GM20000 (cell line): ENCODE measurements at regions not wholly inside any gene's neighbourhood (a gene's known extent, or its start where the extent isn't known, plus 50 kb on each side); places are given as distances from the start of the nearest gene placed in this dataset.

Experiments
- DNase-seq: peaks from one replicate; pipeline ENCODE4 v3.0.0; 2012; ENCODE audit warnings: low spot score
- TF ChIP-seq, protein P1 (sequence below): IDR thresholded peaks from 2 replicates; pipeline ENCODE4 v1.5.1; 2012; ENCODE audit warnings: mild to moderate bottlenecking, control low read depth; ENCODE audit errors: extremely low read depth, missing control alignments

DNA sequence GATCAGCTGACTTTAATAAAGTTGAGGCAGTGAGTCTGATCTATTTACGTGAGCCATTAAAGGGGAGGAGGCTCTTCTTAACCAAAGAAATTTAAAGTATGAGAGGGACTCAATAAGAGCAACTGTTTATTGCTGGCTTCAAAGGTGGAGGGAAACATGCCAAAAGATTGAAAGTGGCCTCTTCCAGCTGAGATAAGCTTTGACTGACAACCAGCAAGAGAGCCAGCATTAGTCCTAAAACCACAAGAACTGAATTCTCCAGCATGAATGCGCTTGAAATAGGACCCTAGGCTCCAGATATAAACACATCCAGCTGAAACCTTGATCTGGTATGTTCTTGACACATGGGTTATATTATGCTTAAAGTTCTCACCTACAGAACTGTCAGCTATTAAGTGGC is 123.1 kb upstream of the GJE1 start:
- TF ChIP-seq, protein P1, sequence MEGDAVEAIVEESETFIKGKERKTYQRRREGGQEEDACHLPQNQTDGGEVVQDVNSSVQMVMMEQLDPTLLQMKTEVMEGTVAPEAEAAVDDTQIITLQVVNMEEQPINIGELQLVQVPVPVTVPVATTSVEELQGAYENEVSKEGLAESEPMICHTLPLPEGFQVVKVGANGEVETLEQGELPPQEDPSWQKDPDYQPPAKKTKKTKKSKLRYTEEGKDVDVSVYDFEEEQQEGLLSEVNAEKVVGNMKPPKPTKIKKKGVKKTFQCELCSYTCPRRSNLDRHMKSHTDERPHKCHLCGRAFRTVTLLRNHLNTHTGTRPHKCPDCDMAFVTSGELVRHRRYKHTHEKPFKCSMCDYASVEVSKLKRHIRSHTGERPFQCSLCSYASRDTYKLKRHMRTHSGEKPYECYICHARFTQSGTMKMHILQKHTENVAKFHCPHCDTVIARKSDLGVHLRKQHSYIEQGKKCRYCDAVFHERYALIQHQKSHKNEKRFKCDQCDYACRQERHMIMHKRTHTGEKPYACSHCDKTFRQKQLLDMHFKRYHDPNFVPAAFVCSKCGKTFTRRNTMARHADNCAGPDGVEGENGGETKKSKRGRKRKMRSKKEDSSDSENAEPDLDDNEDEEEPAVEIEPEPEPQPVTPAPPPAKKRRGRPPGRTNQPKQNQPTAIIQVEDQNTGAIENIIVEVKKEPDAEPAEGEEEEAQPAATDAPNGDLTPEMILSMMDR, result no peak
- no peak for DNase-seq

DNA sequence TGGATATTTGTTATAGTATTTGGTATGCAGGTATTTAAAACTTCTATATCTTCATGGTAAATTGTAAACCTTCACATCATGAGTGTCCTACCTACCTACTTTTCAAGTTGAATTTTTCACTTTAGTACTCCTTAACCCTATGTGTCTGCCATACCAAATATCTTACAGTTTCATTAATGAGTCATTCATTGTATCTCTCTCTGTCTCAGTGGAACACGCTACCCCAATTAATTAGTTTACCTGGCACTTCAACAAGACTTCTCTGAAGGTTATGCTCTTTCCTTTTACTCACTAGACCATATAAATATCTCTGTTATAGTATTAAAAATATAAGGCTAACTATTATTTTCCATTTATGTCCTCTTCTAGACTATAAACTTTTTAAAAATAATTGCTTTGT is 123.9 kb upstream of the GJE1 start:
- TF ChIP-seq, protein P1, result no peak
- DNase-seq, result no peak

DNA sequence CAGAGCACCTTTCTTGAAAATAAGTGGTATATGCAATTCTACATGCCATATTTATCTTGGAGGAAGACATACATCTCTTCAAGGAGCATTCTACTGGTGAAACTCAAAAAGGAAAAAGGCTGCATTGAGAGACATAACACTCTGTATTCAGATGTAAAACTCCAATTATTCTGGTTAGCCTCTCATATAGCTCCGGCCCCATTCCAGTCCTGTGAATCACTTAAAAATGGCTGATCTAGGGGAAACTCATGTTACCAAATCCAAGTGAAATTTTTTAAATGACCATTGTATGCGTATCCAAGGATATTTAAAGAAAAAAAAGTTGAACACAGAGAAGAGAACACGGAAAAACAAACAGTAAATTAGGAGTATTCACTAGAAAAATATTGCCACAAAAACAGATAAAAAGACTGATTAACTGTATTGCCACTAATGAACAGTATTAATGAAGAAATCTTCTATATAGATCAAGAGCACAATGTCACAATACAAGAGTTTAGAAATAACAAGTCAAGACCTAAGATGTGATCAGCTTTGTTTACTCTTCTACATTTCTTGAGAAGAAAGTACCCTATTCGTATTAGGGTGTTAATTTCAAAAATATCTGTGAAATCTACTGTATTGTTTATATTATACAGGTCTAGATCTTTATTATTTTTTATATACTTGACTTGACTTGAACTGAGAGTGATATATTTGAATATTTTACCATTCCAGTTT is 124.5 kb upstream of the GJE1 start:
- DNase-seq, result no peak
- TF ChIP-seq, protein P1, result no peak

DNA sequence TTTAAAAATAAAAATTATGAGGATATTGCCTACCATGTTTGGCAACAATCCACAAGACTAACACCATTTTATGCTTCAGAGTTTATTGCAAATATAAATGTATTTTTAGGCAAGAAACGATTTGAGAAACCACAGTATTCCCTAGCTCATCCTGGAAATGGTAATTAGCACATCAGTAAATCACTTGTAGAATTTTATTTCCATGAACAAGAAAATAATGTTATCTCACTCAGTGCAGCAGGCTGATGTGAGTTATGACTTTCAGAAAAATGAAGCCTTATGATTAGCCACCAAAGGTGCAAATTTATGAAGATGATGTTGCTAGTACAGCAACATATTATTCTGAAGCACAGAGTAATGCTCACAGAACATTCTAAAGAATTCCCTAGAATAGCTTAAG is 127.7 kb upstream of the GJE1 start:
- TF ChIP-seq, protein P1, result no peak
- DNase-seq, result no peak

DNA sequence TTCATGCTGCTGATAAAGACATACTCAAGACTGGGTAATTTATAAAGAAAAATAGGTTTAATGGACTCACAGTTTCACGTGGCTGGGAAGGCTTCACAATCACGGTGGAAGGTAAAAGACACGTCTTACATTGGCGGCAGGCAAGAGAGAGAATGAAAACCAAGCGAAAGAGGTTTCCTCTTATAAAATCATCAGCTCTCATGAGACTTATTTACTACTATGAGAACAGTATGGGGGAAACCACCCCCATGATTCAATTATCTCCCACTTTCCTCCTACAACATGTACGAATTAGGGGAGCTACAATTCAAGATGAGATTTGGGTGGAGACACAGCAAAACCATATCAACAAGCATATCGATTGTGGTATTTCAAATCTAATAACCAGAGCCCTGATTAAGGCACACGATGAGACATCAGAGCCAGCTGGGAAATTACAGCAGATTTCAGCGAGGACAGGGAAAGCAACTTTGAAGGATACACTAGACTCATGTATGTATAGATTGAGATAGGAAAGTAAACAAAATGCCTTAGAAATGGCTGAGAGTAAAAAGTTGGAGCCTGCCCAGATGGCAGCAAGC is 129.8 kb upstream of the GJE1 start:
- TF ChIP-seq, protein P1, result no peak
- no peak for DNase-seq

DNA sequence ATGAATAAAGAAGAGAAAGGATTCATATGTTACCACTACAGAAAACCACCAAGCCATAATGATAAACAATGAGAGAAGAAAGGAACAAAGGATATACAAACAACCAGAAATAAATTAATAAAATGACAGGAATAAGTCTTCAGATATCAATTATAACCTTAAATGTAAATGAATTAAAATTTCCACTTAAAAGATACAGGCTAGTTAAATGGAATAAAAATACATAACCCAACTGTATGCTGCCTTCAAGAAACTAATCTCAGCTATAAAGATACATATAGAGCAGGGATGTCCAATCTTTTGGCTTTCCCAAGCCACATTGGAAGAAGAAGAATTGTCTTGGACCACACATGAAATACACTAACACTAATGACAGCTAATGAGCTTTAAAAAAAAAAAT is 135.9 kb upstream of the GJE1 start:
- TF ChIP-seq, protein P1, result no peak
- no peak for DNase-seq

DNA sequence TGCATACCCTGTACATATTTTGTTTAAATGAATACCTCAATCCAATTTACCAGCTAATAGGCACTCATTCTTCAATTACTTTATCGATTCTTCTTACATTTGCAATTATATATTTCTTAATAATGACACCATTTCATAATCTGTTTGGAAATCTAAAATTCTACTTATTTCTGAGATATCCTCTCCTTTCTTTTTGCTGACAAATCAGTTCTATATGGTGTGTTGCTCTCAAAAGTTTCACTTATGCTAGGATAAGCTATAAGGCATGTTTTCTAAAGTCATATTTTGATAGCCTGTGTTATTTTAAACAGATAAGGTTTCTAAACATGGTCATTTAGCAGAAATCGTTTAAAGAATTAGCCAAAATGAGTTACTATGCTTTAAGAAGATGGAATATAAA is 140.6 kb upstream of the GJE1 start:
- TF ChIP-seq, protein P1, result no peak
- DNase-seq, result no peak
